ENCODE measurements at regions not wholly inside any gene's neighbourhood (a gene's known extent, or its start where the extent isn't known, plus 50 kb on each side); places are given as distances from the start of the nearest gene placed in this dataset.
"Not testable (repeated sequence)": the region's sequence is repeated elsewhere in the genome, so short reads cannot be mapped to it uniquely, and the experiment has no call there.

GRCh38 chr3:14252321-14253021 is 73.9 kb downstream of the LSM3 start:
- DNase-seq = no peak

DNA sequence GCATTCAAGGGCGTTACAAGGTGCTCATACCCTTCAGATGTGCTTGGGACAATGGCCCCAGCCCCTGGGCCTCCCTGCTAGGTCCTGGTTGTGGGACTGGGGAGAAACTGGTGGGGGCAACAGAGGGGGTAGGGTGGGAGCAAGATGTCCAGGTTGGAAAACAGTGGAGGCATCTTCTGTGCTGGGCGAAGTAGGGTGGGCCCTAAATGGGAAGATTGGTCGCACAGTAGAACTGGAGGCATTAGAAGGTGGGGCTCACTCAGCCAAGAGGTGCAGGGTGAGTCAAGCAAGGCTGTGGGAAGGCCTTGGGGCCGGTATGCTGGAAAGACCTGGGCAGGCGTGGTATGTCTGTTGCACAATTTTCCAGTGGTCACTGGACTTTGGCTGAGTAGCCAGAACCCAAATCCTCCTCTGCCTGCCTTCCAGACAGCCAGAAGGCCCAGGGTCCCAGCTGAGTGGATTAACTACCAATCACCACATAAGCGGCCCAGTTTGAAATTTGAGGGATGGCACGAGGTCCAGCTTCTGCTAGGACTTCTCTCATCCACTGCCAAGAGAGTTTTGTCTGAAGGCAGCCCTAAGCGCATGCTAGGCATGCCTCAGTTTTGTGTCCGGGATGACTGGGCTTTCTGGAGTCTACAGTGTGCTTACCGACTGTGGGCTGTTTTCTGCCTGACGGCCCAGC is 74.5 kb downstream of the LSM3 start:
- DNase-seq = no peak

GRCh38 chr3:14253707-14254382 is 75.2 kb downstream of the LSM3 start:
- no peak for DNase-seq

DNA sequence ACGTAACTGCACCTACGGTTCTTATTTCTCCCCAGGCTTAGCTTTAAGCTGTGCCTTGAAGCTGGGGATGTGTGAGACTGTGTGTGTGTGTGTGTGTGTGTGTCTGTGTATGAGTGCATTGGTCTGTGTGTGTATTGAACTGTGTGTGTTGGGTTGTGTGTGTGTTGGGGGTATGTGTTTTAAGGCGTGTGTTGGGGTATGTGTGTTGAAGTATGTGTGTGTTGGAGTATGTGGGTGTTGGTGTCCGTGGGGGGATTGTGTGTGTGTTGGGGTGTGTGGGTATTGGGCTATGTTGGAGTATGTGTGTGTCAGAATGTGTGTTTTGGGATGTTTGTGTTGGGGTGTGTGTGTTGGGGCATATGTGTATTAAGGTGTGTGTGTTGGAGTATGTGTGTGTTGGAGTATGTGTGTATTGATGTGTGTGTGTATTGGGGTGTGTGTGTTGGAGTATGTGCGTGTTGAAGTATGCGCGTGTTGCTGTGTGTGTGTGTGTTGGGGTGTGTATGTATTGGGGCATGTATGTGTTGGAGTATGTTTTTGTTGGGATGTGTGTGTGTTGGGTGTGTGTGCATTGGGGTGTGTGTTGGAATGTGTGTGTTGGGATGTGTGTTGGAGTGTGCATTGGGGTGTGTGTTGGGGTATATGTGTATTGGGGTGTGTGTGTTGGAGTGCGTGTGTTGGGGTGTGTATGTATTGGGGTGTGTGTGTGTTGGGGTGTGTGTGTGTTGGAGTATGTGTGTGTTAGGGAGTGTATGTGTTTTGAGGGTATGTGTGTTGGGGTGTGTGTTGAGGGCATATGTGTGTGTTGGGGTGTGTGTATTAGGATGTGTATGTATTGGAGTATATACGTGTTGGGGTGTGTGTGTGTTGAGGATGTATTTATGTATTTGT is 76.4 kb downstream of the LSM3 start:
- no peak for DNase-seq

- no peak for DNase-seq
Measured at GRCh38 chr3:14256046-14256445, 77.4 kb downstream of the LSM3 start.

- DNase-seq = no peak
Measured at GRCh38 chr3:14256561-14257342, 78.1 kb downstream of the LSM3 start.

DNA sequence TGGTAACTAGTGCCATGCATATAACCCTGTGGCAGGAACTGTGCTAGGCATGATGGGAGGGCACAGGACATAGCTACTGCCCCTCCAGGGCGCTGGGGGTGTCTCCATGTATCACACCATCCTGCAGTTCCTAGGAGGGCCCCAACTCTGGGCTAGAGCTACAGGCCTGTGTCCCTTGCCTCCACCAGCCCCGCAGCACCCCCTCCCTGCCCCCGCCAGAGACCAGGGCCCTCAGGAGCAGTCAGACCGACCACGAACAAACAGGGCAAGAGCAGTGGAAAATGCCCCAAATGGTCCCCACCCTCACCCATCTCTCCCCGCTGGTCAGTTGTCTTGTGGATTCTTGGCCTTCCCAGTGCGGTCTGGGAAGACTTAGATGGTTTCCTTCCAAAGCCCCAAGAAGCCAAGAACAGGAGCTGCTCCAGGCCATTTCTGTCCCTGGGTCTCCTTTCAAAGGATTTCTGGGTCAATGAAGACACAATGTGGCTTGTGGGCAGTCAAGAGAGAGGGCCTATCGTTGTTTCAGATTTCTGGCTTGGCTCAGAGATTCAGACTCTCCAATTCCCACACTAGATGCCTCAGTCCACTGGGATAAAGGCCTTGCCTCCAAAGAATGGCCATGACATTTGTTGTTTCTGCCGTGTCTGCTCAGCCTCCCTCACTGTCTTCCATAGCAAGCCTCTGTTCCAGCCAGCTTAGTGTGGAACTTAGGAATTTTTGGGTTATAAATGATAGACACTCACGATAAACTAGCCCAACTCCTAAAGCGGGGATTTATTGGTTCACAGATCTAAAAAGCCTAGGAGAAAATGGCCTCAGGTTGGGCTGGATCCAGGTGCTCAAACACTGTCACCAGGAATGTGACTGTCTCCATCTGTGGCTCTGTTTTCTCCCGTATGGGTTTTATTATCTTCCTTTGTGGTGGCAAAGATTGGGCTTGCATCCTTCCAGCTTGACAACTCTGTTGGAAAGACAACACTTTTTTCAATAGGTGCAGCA is 80.6 kb downstream of the LSM3 start:
- no peak for DNase-seq

- no peak for DNase-seq
Measured at GRCh38 chr3:14260463-14260862, 81.8 kb downstream of the LSM3 start.

GRCh38 chr3:14261229-14261628 is 82.6 kb downstream of the LSM3 start:
- peak; percentile 84 for DNase-seq

GRCh38 chr3:14262212-14262611 is 83.6 kb downstream of the LSM3 start:
- DNase-seq = no peak

DNA sequence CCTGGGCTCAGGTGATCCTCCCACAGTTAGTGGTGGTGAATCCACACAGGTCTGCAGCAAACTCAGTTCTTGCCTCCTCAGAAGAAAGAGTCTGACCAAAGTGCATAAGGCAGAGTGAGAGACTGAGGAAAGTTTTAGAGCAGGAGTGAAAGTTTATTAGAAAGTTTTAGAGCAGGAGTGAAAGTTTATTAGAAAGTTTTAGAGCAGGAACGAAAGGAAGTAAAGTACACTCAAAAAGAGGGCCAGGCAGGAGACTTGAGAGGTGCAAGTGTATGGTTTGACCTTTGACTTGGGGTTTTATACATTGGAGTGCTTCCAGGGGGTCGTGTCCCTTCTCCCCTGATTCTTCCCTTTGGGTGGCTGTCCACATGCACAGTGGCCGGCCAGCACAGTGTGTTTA is 84.2 kb downstream of the LSM3 start:
- DNase-seq = no peak

DNA sequence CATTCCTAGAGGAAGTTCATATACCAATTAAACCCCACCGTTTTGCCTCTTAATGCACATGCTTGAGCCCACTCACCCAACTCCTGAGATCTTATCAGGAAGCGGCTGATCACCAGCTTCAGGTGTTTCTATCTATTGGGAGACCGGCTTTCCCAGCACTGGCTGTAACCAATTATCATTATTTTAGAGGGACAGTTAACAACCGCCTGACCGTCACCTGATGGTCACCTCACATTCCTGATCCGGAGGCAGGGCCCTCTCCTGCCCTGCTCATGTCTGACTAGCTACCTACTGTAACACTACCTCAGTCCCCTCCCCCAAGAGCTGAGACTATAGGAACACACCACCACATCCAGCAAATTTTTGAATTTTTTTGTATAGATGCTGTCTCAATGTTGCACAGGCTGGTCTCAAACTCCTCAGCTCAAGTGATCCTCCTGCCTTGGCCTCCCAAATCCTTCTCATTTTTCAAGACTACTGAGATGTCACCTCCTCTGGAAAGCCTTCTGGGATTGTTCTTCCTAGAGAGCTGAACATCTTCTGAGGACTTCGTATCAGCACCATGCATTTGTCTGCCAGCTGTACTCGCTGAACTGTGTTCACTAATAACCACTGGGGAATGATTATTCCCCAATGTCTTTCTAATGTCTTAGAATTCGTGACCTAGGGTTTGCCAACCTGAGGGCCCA is 84.8 kb downstream of the LSM3 start:
- DNase-seq = no peak

DNA sequence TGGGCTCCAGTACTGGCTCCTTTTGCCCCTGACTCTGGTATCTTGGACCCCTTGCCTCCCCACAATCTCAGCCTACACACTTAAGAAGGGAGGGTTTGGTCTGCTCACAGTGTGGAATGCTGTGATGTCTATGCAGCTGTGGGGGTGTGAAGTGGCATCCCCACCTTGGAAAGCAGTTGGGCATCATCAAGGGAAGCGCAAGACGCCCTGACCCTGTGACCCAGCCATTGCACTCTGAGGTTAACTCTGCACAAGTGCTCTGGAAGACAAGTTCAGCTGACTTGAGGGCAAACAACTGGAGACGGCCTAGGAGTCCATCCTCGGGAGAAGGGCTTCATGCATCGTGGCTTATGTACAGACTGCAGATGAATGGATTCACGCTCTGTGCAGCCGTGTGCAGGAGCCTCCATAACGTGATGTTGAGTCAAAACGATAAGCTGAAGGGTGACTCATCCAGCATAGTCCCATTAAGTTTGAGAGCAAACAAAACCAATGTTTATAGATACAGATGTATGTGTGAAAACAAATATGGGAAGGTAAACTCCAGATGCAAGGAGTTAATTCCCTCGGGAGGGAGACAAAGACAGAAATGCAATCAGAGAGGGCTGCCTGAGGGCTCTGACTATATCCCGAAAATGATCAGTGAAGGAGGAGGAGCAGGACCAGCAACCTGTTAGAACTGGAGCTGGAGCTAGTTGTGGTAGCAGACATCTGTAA is 86.8 kb downstream of the LSM3 start:
- DNase-seq = no peak

DNA sequence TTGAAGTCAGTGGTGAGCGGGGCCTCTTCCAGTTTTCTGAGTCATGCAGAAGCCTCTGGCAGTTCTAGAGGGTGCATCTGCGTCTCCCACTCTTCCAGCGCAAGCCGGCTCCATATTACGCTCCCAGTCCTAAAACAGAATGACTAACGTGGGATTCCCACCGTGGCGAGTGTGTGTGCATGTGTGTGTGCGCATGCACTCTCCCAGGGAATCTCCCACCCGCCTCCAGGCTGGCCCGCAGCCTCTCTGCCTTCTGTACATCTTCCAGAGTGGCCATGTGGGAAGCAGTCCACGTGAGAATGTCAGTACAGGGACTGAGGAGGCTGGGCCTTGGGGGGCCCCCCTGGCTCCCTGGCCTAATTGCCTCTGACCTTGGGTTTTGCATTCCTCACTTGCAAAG is 87.7 kb downstream of the LSM3 start:
- DNase-seq = peak; percentile 74

GRCh38 chr3:14267976-14268375 is 89.4 kb downstream of the LSM3 start:
- no peak for DNase-seq

- DNase-seq = no peak
Measured at GRCh38 chr3:14268897-14269296, 90.3 kb downstream of the LSM3 start.

GRCh38 chr3:14272041-14272958 is 93.7 kb downstream of the LSM3 start:
- DNase-seq = not testable (repeated sequence)

- DNase-seq = not testable (repeated sequence)
Measured at GRCh38 chr3:14272959-14273560, 94.4 kb downstream of the LSM3 start.
